ENCODE measurements at regions not wholly inside any gene's neighbourhood (a gene's known extent, or its start where the extent isn't known, plus 50 kb on each side); places are given as distances from the start of the nearest gene placed in this dataset.

GRCh38 chr5:175606409-175606808 is 51.5 kb upstream of the HRH2 start:
- Histone ChIP-seq H3K9me3 (peaks cover 12% of the 10 kb centered on the region), H3K4me1 (no peaks in the 10 kb centered on the region), H3K4me2 (no peak overlapping the region), H3K4me3 (no peak overlapping the region), H3K27ac (no peak overlapping the region)
- DNase-seq (ENCODE audit: low read depth in 1 of 2, low spot score in 1 of 2) (no peak), ATAC-seq (no peak), FAIRE-seq (no peak)
- WGBS (ENCODE audit: missing lambda C conversion rate): 42% methylated on average over 3 of the region's 3 CpGs
- TF ChIP-seq MAFK (IDR thresholded peaks at IDR 0.05; ENCODE audit: partially characterized antibody) (peak; percentile 87), HES2 (IDR thresholded peaks at IDR 0.05) (no peak)
- ChIA-PET CTCF (interaction anchor here (1.0 to 2.0 kb wide), 2 partner anchors 72 to 123 kb away, joined by 3 to 5 read pairs; no protein-coding TSS in a partner anchor), POLR2A (no interaction called here)
